SK-MEL-5 (cell line): ENCODE measurements at regions not wholly inside any gene's neighbourhood (a gene's known extent, or its start where the extent isn't known, plus 50 kb on each side); places are given as distances from the start of the nearest gene placed in this dataset.
A peak's percentile ranks its signal among the peaks of the same experiment; 100 is the strongest.
"Not testable (repeated sequence)": the region's sequence is repeated elsewhere in the genome, so short reads cannot be mapped to it uniquely, and the experiment has no call there.

Experiments used
- DNase-seq: peaks from one replicate; pipeline ENCODE4 v3.0.0-alpha.2; 2016; ENCODE audit warnings: low read depth, low spot score
- in situ Hi-C: cut with HindIII; loops from 2 replicates; pipeline ENCODE4 v1.10.0; 2016; ENCODE audit warnings: low sequenced_read_pairs, high pct_unique_total_duplicates, low pct_unique_long_range_greater_than_20kb

GRCh38 chr14:39497677-39498076 is 65.4 kb upstream of the FBXO33 start:
- in situ Hi-C loops, DNase-seq: not testable (repeated sequence)

GRCh38 chr14:39492267-39492666 is 60.0 kb upstream of the FBXO33 start:
- DNase-seq: no peak
- in situ Hi-C loops: no loop called here

GRCh38 chr14:39491134-39491571 is 58.9 kb upstream of the FBXO33 start:
- DNase-seq: peak; percentile 47
- in situ Hi-C loops: no loop called here

- in situ Hi-C loops: no loop called here
- DNase-seq: no peak
These were observed 56.4 kb upstream of the FBXO33 start for GRCh38 chr14:39488600-39488999.

DNA sequence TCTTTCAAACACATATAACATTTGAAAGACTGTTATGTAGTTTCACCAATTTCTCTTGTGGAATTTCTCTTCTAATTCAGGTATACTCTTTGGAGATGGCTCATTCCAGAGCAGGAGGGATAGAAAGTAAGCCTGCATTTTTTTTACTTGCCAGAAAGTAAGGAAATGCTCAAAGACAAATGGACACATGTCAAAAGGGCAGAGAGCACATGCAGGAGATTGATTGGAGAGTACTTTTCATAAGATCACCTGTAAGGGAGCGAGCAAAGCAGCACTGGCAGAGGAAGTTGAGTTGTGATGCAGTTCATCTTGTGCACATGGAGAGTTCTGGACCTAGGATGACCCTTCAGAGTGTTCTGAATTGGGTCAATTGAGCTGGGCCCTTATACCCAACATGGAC is 51.4 kb upstream of the FBXO33 start:
- DNase-seq: no peak
- in situ Hi-C loops: no loop called here
